ENCODE measurements at regions not wholly inside any gene's neighbourhood (a gene's known extent, or its start where the extent isn't known, plus 50 kb on each side); places are given as distances from the start of the nearest gene placed in this dataset.

DNA sequence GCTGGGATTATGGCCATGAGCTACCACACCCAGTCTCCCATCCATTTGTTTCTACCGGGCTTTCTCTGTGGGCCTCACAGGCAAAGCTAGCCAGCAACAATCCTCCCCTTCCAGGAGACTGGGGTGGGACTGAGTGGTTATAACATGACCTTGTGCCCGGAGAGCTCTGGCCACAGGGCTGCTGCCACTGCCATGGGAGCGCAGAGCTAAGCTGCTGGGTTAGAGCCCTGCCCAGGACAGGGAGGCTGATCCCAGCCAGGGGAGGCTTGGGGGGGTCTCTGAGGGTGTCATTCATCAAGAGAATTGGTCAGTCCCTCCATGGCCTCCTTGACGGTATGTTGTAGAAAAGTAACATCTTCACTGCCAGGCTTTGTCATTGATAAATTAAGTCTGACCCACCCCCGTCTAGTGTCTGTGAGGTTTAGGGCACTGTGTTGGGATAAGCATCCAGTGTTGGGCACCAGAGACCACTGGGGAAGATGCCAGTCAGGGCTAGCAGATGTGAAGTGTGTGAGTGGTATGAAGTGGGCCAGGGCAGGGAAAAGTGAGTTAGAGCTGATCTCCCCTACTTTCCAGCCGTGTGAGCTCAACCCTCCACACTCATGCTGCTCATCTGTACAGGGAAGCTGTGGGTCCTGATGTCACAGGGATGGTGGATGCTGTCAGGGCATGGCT lies 368.4 kb upstream of the HS6ST1 start:
- H2AFZ ChIP-seq (ENCODE audit: low read depth): no peak overlapping the region
- H3K4me1 ChIP-seq (ENCODE audit: control insufficient read depth in 1 of 2, insufficient read depth in 2 of 2, low read depth in 1 of 2, low read length in 1 of 2): no peaks in the 10 kb centered on the region
- H4K20me1 ChIP-seq (ENCODE audit: insufficient read depth): no peaks in the 10 kb centered on the region
- H3K27ac ChIP-seq (ENCODE audit: low read depth in 2 of 2, low read length in 1 of 2): no peak overlapping the region
- H3K36me3 ChIP-seq (replicated peaks in 1 of 2; ENCODE audit: control insufficient read depth in 1 of 2, insufficient read depth in 2 of 2, low read length in 1 of 2): no peaks in the 10 kb centered on the region
- H3K9me2 ChIP-seq: no peaks in the 10 kb centered on the region
- TF ChIP-seq RCOR1 (IDR thresholded peaks at IDR 0.05; ENCODE audit: low read length): no peak
- no peak for TF ChIP-seq MAX (IDR thresholded peaks at IDR 0.05; ENCODE audit: low read depth)
- no peak for TF ChIP-seq CHD2 (IDR thresholded peaks at IDR 0.05; ENCODE audit: low read length, partially characterized antibody)
- TF ChIP-seq, protein P1, sequence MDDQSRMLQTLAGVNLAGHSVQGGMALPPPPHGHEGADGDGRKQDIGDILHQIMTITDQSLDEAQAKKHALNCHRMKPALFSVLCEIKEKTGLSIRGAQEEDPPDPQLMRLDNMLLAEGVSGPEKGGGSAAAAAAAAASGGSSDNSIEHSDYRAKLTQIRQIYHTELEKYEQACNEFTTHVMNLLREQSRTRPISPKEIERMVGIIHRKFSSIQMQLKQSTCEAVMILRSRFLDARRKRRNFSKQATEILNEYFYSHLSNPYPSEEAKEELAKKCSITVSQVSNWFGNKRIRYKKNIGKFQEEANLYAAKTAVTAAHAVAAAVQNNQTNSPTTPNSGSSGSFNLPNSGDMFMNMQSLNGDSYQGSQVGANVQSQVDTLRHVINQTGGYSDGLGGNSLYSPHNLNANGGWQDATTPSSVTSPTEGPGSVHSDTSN (IDR thresholded peaks at IDR 0.05): no peak
- TF ChIP-seq TEAD4 (IDR thresholded peaks at IDR 0.05; ENCODE audit: borderline replicate concordance, insufficient read depth): no peak
- TF ChIP-seq, protein P2, sequence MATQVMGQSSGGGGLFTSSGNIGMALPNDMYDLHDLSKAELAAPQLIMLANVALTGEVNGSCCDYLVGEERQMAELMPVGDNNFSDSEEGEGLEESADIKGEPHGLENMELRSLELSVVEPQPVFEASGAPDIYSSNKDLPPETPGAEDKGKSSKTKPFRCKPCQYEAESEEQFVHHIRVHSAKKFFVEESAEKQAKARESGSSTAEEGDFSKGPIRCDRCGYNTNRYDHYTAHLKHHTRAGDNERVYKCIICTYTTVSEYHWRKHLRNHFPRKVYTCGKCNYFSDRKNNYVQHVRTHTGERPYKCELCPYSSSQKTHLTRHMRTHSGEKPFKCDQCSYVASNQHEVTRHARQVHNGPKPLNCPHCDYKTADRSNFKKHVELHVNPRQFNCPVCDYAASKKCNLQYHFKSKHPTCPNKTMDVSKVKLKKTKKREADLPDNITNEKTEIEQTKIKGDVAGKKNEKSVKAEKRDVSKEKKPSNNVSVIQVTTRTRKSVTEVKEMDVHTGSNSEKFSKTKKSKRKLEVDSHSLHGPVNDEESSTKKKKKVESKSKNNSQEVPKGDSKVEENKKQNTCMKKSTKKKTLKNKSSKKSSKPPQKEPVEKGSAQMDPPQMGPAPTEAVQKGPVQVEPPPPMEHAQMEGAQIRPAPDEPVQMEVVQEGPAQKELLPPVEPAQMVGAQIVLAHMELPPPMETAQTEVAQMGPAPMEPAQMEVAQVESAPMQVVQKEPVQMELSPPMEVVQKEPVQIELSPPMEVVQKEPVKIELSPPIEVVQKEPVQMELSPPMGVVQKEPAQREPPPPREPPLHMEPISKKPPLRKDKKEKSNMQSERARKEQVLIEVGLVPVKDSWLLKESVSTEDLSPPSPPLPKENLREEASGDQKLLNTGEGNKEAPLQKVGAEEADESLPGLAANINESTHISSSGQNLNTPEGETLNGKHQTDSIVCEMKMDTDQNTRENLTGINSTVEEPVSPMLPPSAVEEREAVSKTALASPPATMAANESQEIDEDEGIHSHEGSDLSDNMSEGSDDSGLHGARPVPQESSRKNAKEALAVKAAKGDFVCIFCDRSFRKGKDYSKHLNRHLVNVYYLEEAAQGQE (IDR thresholded peaks at IDR 0.05; ENCODE audit: low read depth, low read length): no peak
- no peak for TF ChIP-seq RFX5 (IDR thresholded peaks at IDR 0.05; ENCODE audit: low read length)
- no peak for TF ChIP-seq MEF2A (IDR thresholded peaks at IDR 0.05; ENCODE audit: borderline replicate concordance, low read depth)
- TF ChIP-seq, protein P3, sequence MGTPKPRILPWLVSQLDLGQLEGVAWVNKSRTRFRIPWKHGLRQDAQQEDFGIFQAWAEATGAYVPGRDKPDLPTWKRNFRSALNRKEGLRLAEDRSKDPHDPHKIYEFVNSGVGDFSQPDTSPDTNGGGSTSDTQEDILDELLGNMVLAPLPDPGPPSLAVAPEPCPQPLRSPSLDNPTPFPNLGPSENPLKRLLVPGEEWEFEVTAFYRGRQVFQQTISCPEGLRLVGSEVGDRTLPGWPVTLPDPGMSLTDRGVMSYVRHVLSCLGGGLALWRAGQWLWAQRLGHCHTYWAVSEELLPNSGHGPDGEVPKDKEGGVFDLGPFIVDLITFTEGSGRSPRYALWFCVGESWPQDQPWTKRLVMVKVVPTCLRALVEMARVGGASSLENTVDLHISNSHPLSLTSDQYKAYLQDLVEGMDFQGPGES (IDR thresholded peaks at IDR 0.05; ENCODE audit: low read depth, low read length): no peak
- no peak for TF ChIP-seq TCF12 (IDR thresholded peaks at IDR 0.05)
- no peak for TF ChIP-seq YY1 (IDR thresholded peaks at IDR 0.05; ENCODE audit: low read depth)
- TF ChIP-seq FOXJ3 (CRISPR knock-in tag; IDR thresholded peaks at IDR 0.05): no peak
- no peak for TF ChIP-seq SIN3A (IDR thresholded peaks at IDR 0.05; ENCODE audit: borderline replicate concordance, low read depth, low read length)
- no peak for TF ChIP-seq NRF1 (IDR thresholded peaks at IDR 0.05; ENCODE audit: low read depth, low read length)
- no peak for TF ChIP-seq SMC3 (IDR thresholded peaks at IDR 0.05; ENCODE audit: low read depth, low read length)
- no peaks in the 10 kb centered on the region for H3K27me3 ChIP-seq (ENCODE audit: insufficient read depth)
- ChIA-PET POLR2A (no interaction called here), CTCF (interaction anchor here (0.9 kb wide), 1 partner anchor 49 kb away, joined by 4 read pairs; no protein-coding TSS in a partner anchor)
- no peak overlapping the region for H3K4me3 ChIP-seq (ENCODE audit: low read depth in 2 of 2, low read length in 1 of 2)
- no peaks in the 10 kb centered on the region for H3K79me2 ChIP-seq (ENCODE audit: insufficient read depth)
- no peak for DNase-seq
- no peaks in the 10 kb centered on the region for H3K9me3 ChIP-seq
- no peak overlapping the region for H3K4me2 ChIP-seq
- H3K9ac ChIP-seq: no peak overlapping the region
- no peaks in the 10 kb centered on the region for H3F3A ChIP-seq (replicated peaks; ENCODE audit: insufficient read depth)
- 26% methylated on average over 5 of the region's 6 CpGs for WGBS (ENCODE audit: low lambda C conversion rate)

All from SK-N-SH (cell line).